Spleen (tissue), 11 donors: ENCODE measurements at regions not wholly inside any gene's neighbourhood (a gene's known extent, or its start where the extent isn't known, plus 50 kb on each side); places are given as distances from the start of the nearest gene placed in this dataset.

Experiments
- DNase-seq: peaks from one replicate; pipeline ENCODE4 v3.0.0-alpha.2; 2020
- H3K27ac ChIP-seq, 8 donors: fragments of 200-600 bp; sonication (generic) in 7 of 8; 1 replicate in 4 of 8; 2 replicates in 4 of 8; pipeline versions ENCODE4 v1.5.0 to v1.8.0; 2016 to 2021; ENCODE audit warnings: inconsistent platforms in 4 of 8, mild to moderate bottlenecking in 4 of 8, moderate library complexity in 1 of 8
- H3K27me3 ChIP-seq, 7 donors: fragments of 200-600 bp; sonication (generic) in 6 of 7; replicated peaks in 1 of 7; 1 replicate in 4 of 7; 2 replicates in 3 of 7; pipeline versions ENCODE4 v1.5.0 to v1.8.0; 2016 to 2021; ENCODE audit warnings: inconsistent platforms in 3 of 7, mild to moderate bottlenecking in 1 of 7
- H3K36me3 ChIP-seq, 6 donors: fragments of 200-600 bp; sonication (generic) in 5 of 6; 1 replicate in 4 of 6; 2 replicates in 2 of 6; pipeline versions ENCODE4 v1.5.0 to v1.8.0; 2016 to 2021; ENCODE audit warnings: inconsistent platforms in 2 of 6
- H3K4me1 ChIP-seq, 6 donors: fragments of 200-600 bp; sonication (generic) in 5 of 6; 1 replicate in 3 of 6; 2 replicates in 3 of 6; pipeline versions ENCODE4 v1.5.0 to v1.8.0; 2016 to 2021; ENCODE audit warnings: inconsistent platforms in 3 of 6
- H3K4me3 ChIP-seq, 8 donors: fragments of 200-600 bp; sonication (generic) in 7 of 8; 1 replicate in 4 of 8; 2 replicates in 4 of 8; pipeline versions ENCODE4 v1.5.0 to v1.8.0; 2016 to 2021; ENCODE audit warnings: inconsistent platforms in 4 of 8, mild to moderate bottlenecking in 4 of 8, moderate library complexity in 2 of 8
- H3K9me3 ChIP-seq, 8 donors: fragments of 200-600 bp; sonication (generic) in 7 of 8; 1 replicate in 4 of 8; 2 replicates in 4 of 8; pipeline versions ENCODE4 v1.5.0 to v1.8.0; 2016 to 2021; ENCODE audit warnings: inconsistent platforms in 4 of 8
- POLR2A ChIP-seq, 3 donors: fragments of 450-650 bp; IDR thresholded peaks; one replicate each; pipeline ENCODE4 v1.5.1; 2017; ENCODE audit warnings: antibody characterized with exemption in 3 of 3, mild to moderate bottlenecking in 1 of 3
- POLR2AphosphoS5 ChIP-seq, 3 donors: sonication (generic); formaldehyde crosslinking; IDR thresholded peaks; one replicate each; pipeline ENCODE4 v1.5.1; 2017; ENCODE audit warnings: antibody characterized with exemption in 3 of 3
- WGBS, 5 donors: extraction: QIAGEN DNeasy Blood & Tissue Kit in 3 of 5; methylation state at CpG; one replicate each; pipeline versions ENCODE4 v1.1.5 to v1.1.7; 2013 to 2018; 5-methylcytosine and 5-hydroxymethylcytosine counted together
- intact Hi-C: fragments of 100-400 bp; cut with DNase I; formaldehyde crosslinking; loops from one replicate; pipeline ENCODE4 v1.15.0; 2023; ENCODE audit warnings: low total_unique reads
- TF ChIP-seq, protein P1 (sequence below), 11 experiments: fragments of 200-600 bp in 7 of 11; fragments of 450-650 bp in 4 of 11; sonication (generic) in 4 of 11; IDR thresholded peaks in 8 of 11; conservative IDR thresholded peaks in 3 of 11; 1 replicate in 7 of 11; 2 replicates in 4 of 11; pipeline versions ENCODE4 v1.4.0 to v1.8.0; 2016 to 2021; ENCODE audit warnings: antibody characterized with exemption in 11 of 11, inconsistent platforms in 4 of 11, mild to moderate bottlenecking in 1 of 11
- donor health status: healthy with polysubstance abuse.
- donor health status: DM: no; HTN: no; CAD: no; lungs with moderate emphysema.
- donor health status: DM: no; HTN: no; CAD: no.
- donor health status: Bipolar disorder and iron deficiency.
- donor health status: healthy.
- donor health status: DM: no; HTN: no; CAD: no.
- donor health status: DM: yes; HTN: yes; CAD: no.

DNA sequence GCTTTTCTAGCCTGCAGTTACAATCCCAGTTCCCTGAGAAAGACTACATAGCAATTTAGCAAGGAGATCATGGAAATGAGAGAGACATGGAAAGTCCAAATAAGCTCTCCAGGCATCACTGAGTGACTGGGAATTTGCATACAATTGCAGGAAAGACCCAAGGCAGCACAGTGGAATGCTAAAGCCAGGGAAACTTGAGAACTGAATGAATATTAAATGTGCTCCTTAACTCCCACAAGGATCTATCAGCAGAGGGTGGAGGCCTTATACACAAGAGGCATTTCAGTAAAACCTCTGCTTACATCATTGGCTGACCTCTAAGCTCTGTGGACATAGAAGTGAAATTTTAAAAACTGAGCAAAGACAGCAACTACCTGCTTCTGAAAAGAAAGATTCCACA is 355.6 kb upstream of the DAB2 start:
- Histone ChIP-seq H3K9me3 (peaks cover 0 to 1% (median 0%) of the 10 kb centered on the region in 8 donors), H3K4me1 (no peaks in the 10 kb centered on the region), H3K27me3 (peaks cover 0 to 3% (median 0%) of the 10 kb centered on the region in 7 donors), H3K36me3 (no peaks in the 10 kb centered on the region), H3K4me3 (no peak overlapping the region), H3K27ac (no peak overlapping the region)
- no peak for DNase-seq
- TF ChIP-seq POLR2AphosphoS5 (IDR thresholded peaks at IDR 0.05) (no peak), POLR2A (IDR thresholded peaks at IDR 0.05) (no peak)
- TF ChIP-seq, protein P1, sequence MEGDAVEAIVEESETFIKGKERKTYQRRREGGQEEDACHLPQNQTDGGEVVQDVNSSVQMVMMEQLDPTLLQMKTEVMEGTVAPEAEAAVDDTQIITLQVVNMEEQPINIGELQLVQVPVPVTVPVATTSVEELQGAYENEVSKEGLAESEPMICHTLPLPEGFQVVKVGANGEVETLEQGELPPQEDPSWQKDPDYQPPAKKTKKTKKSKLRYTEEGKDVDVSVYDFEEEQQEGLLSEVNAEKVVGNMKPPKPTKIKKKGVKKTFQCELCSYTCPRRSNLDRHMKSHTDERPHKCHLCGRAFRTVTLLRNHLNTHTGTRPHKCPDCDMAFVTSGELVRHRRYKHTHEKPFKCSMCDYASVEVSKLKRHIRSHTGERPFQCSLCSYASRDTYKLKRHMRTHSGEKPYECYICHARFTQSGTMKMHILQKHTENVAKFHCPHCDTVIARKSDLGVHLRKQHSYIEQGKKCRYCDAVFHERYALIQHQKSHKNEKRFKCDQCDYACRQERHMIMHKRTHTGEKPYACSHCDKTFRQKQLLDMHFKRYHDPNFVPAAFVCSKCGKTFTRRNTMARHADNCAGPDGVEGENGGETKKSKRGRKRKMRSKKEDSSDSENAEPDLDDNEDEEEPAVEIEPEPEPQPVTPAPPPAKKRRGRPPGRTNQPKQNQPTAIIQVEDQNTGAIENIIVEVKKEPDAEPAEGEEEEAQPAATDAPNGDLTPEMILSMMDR (IDR thresholded peaks at IDR 0.05 in 8 of 11, conservative IDR thresholded peaks at IDR 0.05 in 3 of 11): no peak
- intact Hi-C loops: no loop called here

DNA sequence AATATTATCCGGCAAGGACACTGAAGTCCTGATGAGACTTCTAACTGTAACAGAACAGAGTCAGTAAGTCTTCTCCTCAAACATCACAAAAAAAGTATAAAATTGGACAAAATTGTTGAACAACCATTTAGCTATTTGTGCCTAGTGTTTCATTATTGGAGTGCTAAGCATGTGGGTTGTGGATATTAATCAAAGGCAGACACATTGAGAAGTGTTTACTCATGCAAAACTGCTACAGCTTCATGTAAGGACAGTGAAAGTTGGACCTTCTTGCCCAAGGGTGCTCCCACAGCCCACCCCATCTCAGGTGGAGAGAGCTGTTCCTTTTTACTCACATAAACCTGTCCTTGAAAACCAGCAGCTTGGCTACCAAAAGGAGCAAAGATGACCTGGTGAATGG is 355.1 kb upstream of the DAB2 start:
- intact Hi-C loops: no loop called here
- TF ChIP-seq POLR2AphosphoS5 (IDR thresholded peaks at IDR 0.05) (no peak), POLR2A (IDR thresholded peaks at IDR 0.05) (no peak)
- TF ChIP-seq, protein P1 (IDR thresholded peaks at IDR 0.05 in 8 of 11, conservative IDR thresholded peaks at IDR 0.05 in 3 of 11): no peak
- no peaks in the 10 kb centered on the region for H3K9me3 ChIP-seq
- no peak for DNase-seq
- H3K4me3 ChIP-seq: no peak overlapping the region
- H3K36me3 ChIP-seq: no peaks in the 10 kb centered on the region
- 94 to 97% (median 95%) methylated on average over 1 of the region's 1 CpG for WGBS, 5 donors
- H3K27me3 ChIP-seq: peaks cover 0 to 3% (median 0%) of the 10 kb centered on the region in 7 donors
- H3K4me1 ChIP-seq: no peaks in the 10 kb centered on the region
- no peak overlapping the region for H3K27ac ChIP-seq

GRCh38 chr5:39775797-39776365 is 351.1 kb upstream of the DAB2 start:
- Histone ChIP-seq H3K27me3 (peaks cover 0 to 3% (median 0%) of the 10 kb centered on the region in 7 donors), H3K9me3 (no peaks in the 10 kb centered on the region), H3K4me3 (no peak overlapping the region), H3K4me1 (no peaks in the 10 kb centered on the region), H3K36me3 (no peaks in the 10 kb centered on the region), H3K27ac (no peak overlapping the region)
- intact Hi-C loops: no loop called here
- no peak for DNase-seq
- TF ChIP-seq POLR2AphosphoS5 (IDR thresholded peaks at IDR 0.05): no peak
- TF ChIP-seq, protein P1 (IDR thresholded peaks at IDR 0.05 in 8 of 11, conservative IDR thresholded peaks at IDR 0.05 in 3 of 11): no peak
- no peak for TF ChIP-seq POLR2A (IDR thresholded peaks at IDR 0.05)
- WGBS, 5 donors: 79 to 89% (median 85%) methylated on average over 5 of the region's 5 CpGs

DNA sequence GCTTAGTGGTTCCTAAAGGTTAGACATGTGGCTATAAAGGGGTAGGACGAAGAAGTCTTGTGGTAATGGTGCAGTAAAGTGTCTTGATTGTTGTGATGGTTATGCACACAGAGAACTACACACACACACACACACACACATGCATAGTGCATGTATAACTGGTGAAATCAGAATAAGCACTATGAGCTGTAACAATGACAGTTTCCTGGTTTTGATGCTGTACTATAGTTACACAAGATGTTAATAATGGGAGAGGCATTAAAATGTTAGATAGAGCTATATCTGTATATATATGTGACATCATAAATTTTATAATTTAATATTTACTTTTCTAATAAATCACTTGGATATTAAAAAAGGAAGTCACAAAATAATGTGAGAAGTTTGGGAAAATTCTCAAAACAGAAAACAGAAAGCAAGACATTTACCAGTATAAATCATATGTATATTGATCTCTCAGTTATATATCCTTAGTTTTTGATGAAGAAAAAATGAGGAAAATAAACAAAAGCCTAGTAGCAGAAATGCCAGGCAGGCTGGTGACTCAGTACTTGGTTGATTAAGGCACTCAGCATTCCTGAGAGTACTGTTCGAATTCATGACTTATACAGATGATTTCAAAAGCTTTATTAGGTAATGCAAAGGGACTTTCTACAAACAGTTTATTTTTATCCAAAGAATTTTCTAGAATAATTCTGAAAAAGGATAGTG is 350.5 kb upstream of the DAB2 start:
- H3K9me3 ChIP-seq: no peaks in the 10 kb centered on the region
- no peak for DNase-seq
- H3K27me3 ChIP-seq: peaks cover 0 to 3% (median 0%) of the 10 kb centered on the region in 7 donors
- WGBS, 5 donors: 58 to 84% (median 70%) methylated on average over 2 of the region's 2 CpGs
- intact Hi-C loops: no loop called here
- no peak overlapping the region for H3K27ac ChIP-seq
- no peaks in the 10 kb centered on the region for H3K36me3 ChIP-seq
- H3K4me3 ChIP-seq: no peak overlapping the region
- TF ChIP-seq, protein P1 (IDR thresholded peaks at IDR 0.05 in 8 of 11, conservative IDR thresholded peaks at IDR 0.05 in 3 of 11): no peak
- TF ChIP-seq POLR2AphosphoS5 (IDR thresholded peaks at IDR 0.05): no peak
- no peak for TF ChIP-seq POLR2A (IDR thresholded peaks at IDR 0.05)
- no peaks in the 10 kb centered on the region for H3K4me1 ChIP-seq
